ENCODE measurements at regions not wholly inside any gene's neighbourhood (a gene's known extent, or its start where the extent isn't known, plus 50 kb on each side); places are given as distances from the start of the nearest gene placed in this dataset.

GRCh38 chr17:72535779-72536178, 415.0 kb downstream of the SOX9 start:
- TF ChIP-seq CTCF (conservative IDR thresholded peaks at IDR 0.05; ENCODE audit: low read depth, low read length) (no peak), EZH2 (IDR thresholded peaks at IDR 0.05; ENCODE audit: borderline replicate concordance, low read depth, low read length, poor library complexity, severe bottlenecking) (no peak)

All from A673 (cell line).